ENCODE measurements at regions not wholly inside any gene's neighbourhood (a gene's known extent, or its start where the extent isn't known, plus 50 kb on each side); places are given as distances from the start of the nearest gene placed in this dataset.

GRCh38 chr9:89817151-89817950 is 212.5 kb downstream of the GADD45G start:
- Histone ChIP-seq H3K4me1 (ENCODE audit: insufficient read depth, low read length) (no peaks in the 10 kb centered on the region), H3K4me3 (ENCODE audit: insufficient read depth, low read length) (no peak overlapping the region), H3K9me3 (ENCODE audit: low read depth, low read length) (no peaks in the 10 kb centered on the region), H3K27me3 (ENCODE audit: insufficient read depth, low read length) (no peaks in the 10 kb centered on the region), H4K20me1 (ENCODE audit: insufficient read depth, low read length) (no peaks in the 10 kb centered on the region), H3K36me3 (ENCODE audit: insufficient read depth, low read length) (no peaks in the 10 kb centered on the region), H3K79me2 (ENCODE audit: insufficient read depth, low read length) (no peaks in the 10 kb centered on the region), H3K27ac (ENCODE audit: low read depth, low read length) (no peak overlapping the region), H3K4me2 (ENCODE audit: insufficient read depth, low read length) (no peak overlapping the region), H2AFZ (ENCODE audit: low read length) (no peak overlapping the region)
- DNase-seq (ENCODE audit: insufficient read length, low spot score, missing footprints), result peak; percentile 59
- no peak for TF ChIP-seq CTCF (IDR thresholded peaks at IDR 0.05; ENCODE audit: extremely low read depth, low read depth, low read length)

- H3K27ac ChIP-seq (ENCODE audit: low read depth, low read length), result no peak overlapping the region
- no peak for TF ChIP-seq CTCF (IDR thresholded peaks at IDR 0.05; ENCODE audit: extremely low read depth, low read depth, low read length)
These were observed 215.5 kb downstream of the GADD45G start for GRCh38 chr9:89820337-89820736.

GRCh38 chr9:89821081-89821480 is 216.3 kb downstream of the GADD45G start:
- Histone ChIP-seq H3K4me2 (ENCODE audit: insufficient read depth, low read length) (no peak overlapping the region), H3K27ac (ENCODE audit: low read depth, low read length) (no peak overlapping the region), H2AFZ (ENCODE audit: low read length) (no peak overlapping the region), H3K4me3 (ENCODE audit: insufficient read depth, low read length) (no peak overlapping the region), H3K79me2 (ENCODE audit: insufficient read depth, low read length) (no peaks in the 10 kb centered on the region), H3K27me3 (ENCODE audit: insufficient read depth, low read length) (no peaks in the 10 kb centered on the region), H3K4me1 (ENCODE audit: insufficient read depth, low read length) (no peaks in the 10 kb centered on the region), H3K9me3 (ENCODE audit: low read depth, low read length) (no peaks in the 10 kb centered on the region), H3K36me3 (ENCODE audit: insufficient read depth, low read length) (no peaks in the 10 kb centered on the region), H4K20me1 (ENCODE audit: insufficient read depth, low read length) (no peaks in the 10 kb centered on the region)
- no peak for DNase-seq (ENCODE audit: insufficient read length, low spot score, missing footprints)
- no peak for TF ChIP-seq CTCF (IDR thresholded peaks at IDR 0.05; ENCODE audit: extremely low read depth, low read depth, low read length)

More at GRCh38 chr9:89820337-89820736, 215.5 kb downstream of the GADD45G start:
- H3K79me2 ChIP-seq (ENCODE audit: insufficient read depth, low read length), result no peaks in the 10 kb centered on the region
- H3K27me3 ChIP-seq (ENCODE audit: insufficient read depth, low read length), result no peaks in the 10 kb centered on the region
- no peaks in the 10 kb centered on the region for H3K36me3 ChIP-seq (ENCODE audit: insufficient read depth, low read length)
- no peaks in the 10 kb centered on the region for H4K20me1 ChIP-seq (ENCODE audit: insufficient read depth, low read length)
- H3K4me1 ChIP-seq (ENCODE audit: insufficient read depth, low read length), result no peaks in the 10 kb centered on the region
- H2AFZ ChIP-seq (ENCODE audit: low read length), result no peak overlapping the region
- H3K9me3 ChIP-seq (ENCODE audit: low read depth, low read length), result no peaks in the 10 kb centered on the region
- no peak overlapping the region for H3K4me2 ChIP-seq (ENCODE audit: insufficient read depth, low read length)
- no peak for DNase-seq (ENCODE audit: insufficient read length, low spot score, missing footprints)
- H3K4me3 ChIP-seq (ENCODE audit: insufficient read depth, low read length), result no peak overlapping the region

GRCh38 chr9:89822996-89823395 is 218.2 kb downstream of the GADD45G start:
- no peak for TF ChIP-seq CTCF (IDR thresholded peaks at IDR 0.05; ENCODE audit: extremely low read depth, low read depth, low read length)
- Histone ChIP-seq H3K4me3 (ENCODE audit: insufficient read depth, low read length) (no peak overlapping the region), H4K20me1 (ENCODE audit: insufficient read depth, low read length) (no peaks in the 10 kb centered on the region), H3K4me1 (ENCODE audit: insufficient read depth, low read length) (no peaks in the 10 kb centered on the region), H3K4me2 (ENCODE audit: insufficient read depth, low read length) (no peak overlapping the region), H3K27ac (ENCODE audit: low read depth, low read length) (no peak overlapping the region), H3K36me3 (ENCODE audit: insufficient read depth, low read length) (no peaks in the 10 kb centered on the region), H3K79me2 (ENCODE audit: insufficient read depth, low read length) (no peaks in the 10 kb centered on the region), H3K9me3 (ENCODE audit: low read depth, low read length) (no peaks in the 10 kb centered on the region), H3K27me3 (ENCODE audit: insufficient read depth, low read length) (no peaks in the 10 kb centered on the region), H2AFZ (ENCODE audit: low read length) (no peak overlapping the region)
- no peak for DNase-seq (ENCODE audit: insufficient read length, low spot score, missing footprints)
